ENCODE measurements at regions not wholly inside any gene's neighbourhood (a gene's known extent, or its start where the extent isn't known, plus 50 kb on each side); places are given as distances from the start of the nearest gene placed in this dataset.
"Not testable (repeated sequence)": the region's sequence is repeated elsewhere in the genome, so short reads cannot be mapped to it uniquely, and the experiment has no call there.

- no peak for DNase-seq (ENCODE audit: low spot score)
Measured at GRCh38 chr4:129254126-129254525, 158.2 kb downstream of the C4orf33 start.

- no peak for DNase-seq (ENCODE audit: low spot score)
Measured at GRCh38 chr4:129254526-129254925, 158.6 kb downstream of the C4orf33 start.

- DNase-seq (ENCODE audit: low spot score): no peak
Measured at GRCh38 chr4:129261584-129261983, 165.6 kb downstream of the C4orf33 start.

- no peak for DNase-seq (ENCODE audit: low spot score)
Measured at GRCh38 chr4:129264008-129264657, 168.2 kb downstream of the C4orf33 start.

GRCh38 chr4:129278868-129279267 is 182.9 kb downstream of the C4orf33 start:
- DNase-seq (ENCODE audit: low spot score): no peak

- DNase-seq (ENCODE audit: low spot score): no peak
Measured at GRCh38 chr4:129282293-129282692, 186.3 kb downstream of the C4orf33 start.

- DNase-seq (ENCODE audit: low spot score): not testable (repeated sequence)
Measured at GRCh38 chr4:129292194-129292593, 196.2 kb downstream of the C4orf33 start.

- DNase-seq (ENCODE audit: low spot score): no peak
Measured at GRCh38 chr4:129314781-129315180, 218.8 kb downstream of the C4orf33 start.

GRCh38 chr4:129322920-129323319 is 227.0 kb downstream of the C4orf33 start:
- no peak for DNase-seq (ENCODE audit: low spot score)

GRCh38 chr4:129323658-129324057 is 227.7 kb downstream of the C4orf33 start:
- no peak for DNase-seq (ENCODE audit: low spot score)

- no peak for DNase-seq (ENCODE audit: low spot score)
Measured at GRCh38 chr4:129326571-129327460, 230.9 kb downstream of the C4orf33 start.

GRCh38 chr4:129327637-129328036 is 231.7 kb downstream of the C4orf33 start:
- DNase-seq (ENCODE audit: low spot score): no peak

- no peak for DNase-seq (ENCODE audit: low spot score)
Measured at GRCh38 chr4:129328162-129328561, 232.2 kb downstream of the C4orf33 start.

- no peak for DNase-seq (ENCODE audit: low spot score)
Measured at GRCh38 chr4:129334136-129334535, 238.2 kb downstream of the C4orf33 start.

- no peak for DNase-seq (ENCODE audit: low spot score)
Measured at GRCh38 chr4:129335276-129335675, 239.3 kb downstream of the C4orf33 start.

- DNase-seq (ENCODE audit: low spot score): no peak
Measured at GRCh38 chr4:129335818-129336217, 239.9 kb downstream of the C4orf33 start.

- DNase-seq (ENCODE audit: low spot score): no peak
Measured at GRCh38 chr4:129336457-129337227, 240.7 kb downstream of the C4orf33 start.

GRCh38 chr4:129337228-129337620 is 241.3 kb downstream of the C4orf33 start:
- DNase-seq (ENCODE audit: low spot score): no peak

GRCh38 chr4:129342819-129343408 is 247.0 kb downstream of the C4orf33 start:
- no peak for DNase-seq (ENCODE audit: low spot score)

- no peak for DNase-seq (ENCODE audit: low spot score)
Measured at GRCh38 chr4:129344058-129344457, 248.1 kb downstream of the C4orf33 start.

- no peak for DNase-seq (ENCODE audit: low spot score)
Measured at GRCh38 chr4:129345609-129346008, 249.7 kb downstream of the C4orf33 start.

GRCh38 chr4:129346036-129346435 is 250.1 kb downstream of the C4orf33 start:
- DNase-seq (ENCODE audit: low spot score): no peak

Data from CD4-positive, alpha-beta T cell treated with Interleukin-2 at 100 ng/mL for 4 hours (primary cell).